ENCODE measurements at regions not wholly inside any gene's neighbourhood (a gene's known extent, or its start where the extent isn't known, plus 50 kb on each side); places are given as distances from the start of the nearest gene placed in this dataset.

GRCh38 chr3:170738766-170739165, 131.2 kb downstream of the RPL22L1 start:
- Histone ChIP-seq H3K27ac (no peak overlapping the region), H3K9me3 (ENCODE audit: severe bottlenecking) (no peaks in the 10 kb centered on the region), H3K4me3 (ENCODE audit: low read depth, low read length) (no peak overlapping the region), H3K36me3 (no peaks in the 10 kb centered on the region), H3K27me3 (ENCODE audit: insufficient read depth, low read depth, severe bottlenecking) (no peaks in the 10 kb centered on the region)
- DNase-seq, result no peak
- no peak for TF ChIP-seq CTCF (IDR thresholded peaks at IDR 0.05; ENCODE audit: low read depth, low read length)

GRCh38 chr3:170737498-170738162, 132.4 kb downstream of the RPL22L1 start:
- TF ChIP-seq CTCF (IDR thresholded peaks at IDR 0.05; ENCODE audit: low read depth, low read length), result no peak
- H3K9me3 ChIP-seq (ENCODE audit: severe bottlenecking), result no peaks in the 10 kb centered on the region
- H3K27me3 ChIP-seq (ENCODE audit: insufficient read depth, low read depth, severe bottlenecking), result no peaks in the 10 kb centered on the region
- no peaks in the 10 kb centered on the region for H3K36me3 ChIP-seq
- H3K27ac ChIP-seq, result no peak overlapping the region
- H3K4me3 ChIP-seq (ENCODE audit: low read depth, low read length), result no peak overlapping the region
- DNase-seq, result no peak

- Histone ChIP-seq H3K27ac (no peak overlapping the region), H3K4me3 (ENCODE audit: low read depth, low read length) (no peak overlapping the region), H3K9me3 (ENCODE audit: severe bottlenecking) (no peaks in the 10 kb centered on the region), H3K27me3 (ENCODE audit: insufficient read depth, low read depth, severe bottlenecking) (no peaks in the 10 kb centered on the region), H3K36me3 (no peaks in the 10 kb centered on the region)
- TF ChIP-seq CTCF (IDR thresholded peaks at IDR 0.05; ENCODE audit: low read depth, low read length), result no peak
- no peak for DNase-seq
Observed at GRCh38 chr3:170735821-170736220, 134.2 kb downstream of the RPL22L1 start.

- Histone ChIP-seq H3K4me3 (ENCODE audit: low read depth, low read length) (no peak overlapping the region), H3K27me3 (ENCODE audit: insufficient read depth, low read depth, severe bottlenecking) (no peaks in the 10 kb centered on the region), H3K36me3 (no peaks in the 10 kb centered on the region), H3K27ac (no peak overlapping the region), H3K9me3 (ENCODE audit: severe bottlenecking) (no peaks in the 10 kb centered on the region)
- no peak for TF ChIP-seq CTCF (IDR thresholded peaks at IDR 0.05; ENCODE audit: low read depth, low read length)
- no peak for DNase-seq
Observed at GRCh38 chr3:170734735-170735065, 135.3 kb downstream of the RPL22L1 start.

- Histone ChIP-seq H3K27me3 (ENCODE audit: insufficient read depth, low read depth, severe bottlenecking) (no peaks in the 10 kb centered on the region), H3K9me3 (ENCODE audit: severe bottlenecking) (no peaks in the 10 kb centered on the region), H3K4me3 (ENCODE audit: low read depth, low read length) (no peak overlapping the region), H3K27ac (no peak overlapping the region), H3K36me3 (no peaks in the 10 kb centered on the region)
- no peak for DNase-seq
- TF ChIP-seq CTCF (IDR thresholded peaks at IDR 0.05; ENCODE audit: low read depth, low read length), result no peak
Observed at GRCh38 chr3:170734043-170734734, 135.8 kb downstream of the RPL22L1 start.

Measured in WERI-Rb-1 (cell line).